Esophagus squamous epithelium (tissue), 5 donors: ENCODE measurements at regions not wholly inside any gene's neighbourhood (a gene's known extent, or its start where the extent isn't known, plus 50 kb on each side); places are given as distances from the start of the nearest gene placed in this dataset.

Experiments
- DNase-seq: peaks from one replicate; lab custom pipeline; 2025; lab: John Stamatoyannopoulos, UW
- H3K27ac ChIP-seq, 4 donors: fragments of 200-600 bp; sonication (generic); one replicate each; pipeline ENCODE4 v1.5.1; 2016 to 2019; ENCODE audit warnings: mild to moderate bottlenecking in 1 of 4
- H3K27me3 ChIP-seq, 4 donors: fragments of 200-600 bp; sonication (generic); 1 replicate in 3 of 4; 2 replicates in 1 of 4; pipeline versions ENCODE4 v1.5.1 to v1.6.0; 2017 to 2021; ENCODE audit warnings: antibody characterized with exemption in 1 of 4
- H3K36me3 ChIP-seq, 3 donors: fragments of 200-600 bp; sonication (generic); one replicate each; pipeline ENCODE4 v1.5.1; 2016 to 2019
- H3K4me1 ChIP-seq, 3 donors: fragments of 200-600 bp; sonication (generic); one replicate each; pipeline ENCODE4 v1.5.1; 2017 to 2019
- H3K4me3 ChIP-seq, 4 donors: fragments of 200-600 bp; sonication (generic); 1 replicate in 3 of 4; 2 replicates in 1 of 4; pipeline ENCODE4 v1.5.1; 2016 to 2019; ENCODE audit warnings: mild to moderate bottlenecking in 2 of 4, moderate library complexity in 1 of 4
- H3K9me3 ChIP-seq, 3 donors: fragments of 200-600 bp; sonication (generic); one replicate each; pipeline ENCODE4 v1.5.1; 2016 to 2019
- CTCF ChIP-seq, 6 experiments: fragments of 450-650 bp in 4 of 6; fragments of 200-600 bp in 2 of 6; sonication (generic) in 2 of 6; IDR thresholded peaks; one replicate each; pipeline ENCODE4 v1.5.1; 2016 to 2019; ENCODE audit warnings: antibody characterized with exemption in 6 of 6, mild to moderate bottlenecking in 4 of 6, moderate library complexity in 4 of 6
- POLR2A ChIP-seq, 4 donors: fragments of 450-650 bp; IDR thresholded peaks; one replicate each; pipeline ENCODE4 v1.6.1; 2017; ENCODE audit warnings: antibody characterized with exemption in 4 of 4, mild to moderate bottlenecking in 4 of 4, moderate library complexity in 3 of 4
- WGBS, 2 donors: methylation state at CpG; one replicate each; pipeline ENCODE4 v1.1.5; 2018; 5-methylcytosine and 5-hydroxymethylcytosine counted together
- intact Hi-C: fragments of 100-400 bp; cut with DNase I; formaldehyde crosslinking; loops from one replicate; pipeline ENCODE4 v1.15.0; 2022
- donor health status: DM: yes; HTN: yes; CAD: no.

GRCh38 chr17:6011206-6011605 is 59.0 kb upstream of the WSCD1 start:
- H3K9me3 ChIP-seq: no peaks in the 10 kb centered on the region
- H3K4me1 ChIP-seq: no peaks in the 10 kb centered on the region
- WGBS, 2 donors: 29 to 59% methylated on average over 1 of the region's 1 CpG
- peaks cover 0 to 17% (median 0%) of the 10 kb centered on the region in 4 donors for H3K27me3 ChIP-seq
- no peak for TF ChIP-seq CTCF (IDR thresholded peaks at IDR 0.05)
- TF ChIP-seq POLR2A (IDR thresholded peaks at IDR 0.05): no peak
- intact Hi-C loops: loop anchor here (10.0 kb wide), 1 partner anchor 56 kb away; no protein-coding TSS in a partner anchor
- H3K4me3 ChIP-seq: no peak overlapping the region
- no peak for DNase-seq
- no peaks in the 10 kb centered on the region for H3K36me3 ChIP-seq
- no peak overlapping the region for H3K27ac ChIP-seq

DNA sequence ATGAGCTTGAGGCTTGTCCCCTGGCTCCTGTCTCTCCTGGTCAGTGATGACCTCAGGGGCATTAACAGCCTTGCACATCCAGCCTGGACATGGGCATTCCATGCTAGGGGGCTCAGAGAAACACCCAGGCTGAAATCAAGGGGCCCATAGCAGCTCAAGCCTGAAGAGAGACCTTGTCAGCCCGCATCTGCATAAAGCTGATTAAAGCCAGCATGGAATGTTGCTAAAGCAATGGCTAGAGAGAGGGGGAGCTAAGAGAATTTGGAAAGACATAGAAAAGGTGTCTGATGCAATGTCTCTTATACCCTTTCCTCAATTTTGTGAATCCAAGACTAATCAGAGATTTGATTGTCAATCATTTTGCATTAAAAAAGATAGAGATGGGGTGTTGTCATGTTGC is 51.4 kb upstream of the WSCD1 start:
- intact Hi-C loops: loop anchor here (10.0 kb wide), 1 partner anchor 64 kb away; no protein-coding TSS in a partner anchor
- TF ChIP-seq CTCF (IDR thresholded peaks at IDR 0.05): no peak
- TF ChIP-seq POLR2A (IDR thresholded peaks at IDR 0.05): no peak

DNA sequence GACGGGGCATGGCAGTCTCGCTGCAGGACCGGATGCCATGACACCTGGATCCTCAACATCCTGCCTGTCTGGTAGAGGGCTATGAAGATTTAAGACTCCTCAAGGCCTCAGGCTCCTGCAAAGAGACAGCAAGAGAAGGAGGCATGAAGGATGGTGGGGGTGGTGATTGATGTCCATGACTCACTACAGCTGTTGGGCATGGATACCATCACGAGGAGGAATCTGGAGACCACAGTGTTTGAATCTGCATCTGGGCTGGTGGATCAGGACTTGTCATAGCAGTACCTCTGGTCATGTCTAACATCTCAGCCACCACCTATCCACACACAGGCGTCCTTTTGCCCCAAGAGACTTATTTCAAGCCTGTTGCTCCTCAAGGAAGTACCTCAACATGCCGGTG is 50.2 kb upstream of the WSCD1 start:
- intact Hi-C loops: loop anchor here (10.0 kb wide), 1 partner anchor 65 kb away; no protein-coding TSS in a partner anchor
- no peaks in the 10 kb centered on the region for H3K4me1 ChIP-seq

More for the DNA sequence above, 51.4 kb upstream of the WSCD1 start:
- 35% methylated on average over 1 of the region's 1 CpG; no CpG with 5 or more reads in 1 of the 2 donors for WGBS, 2 donors
- no peaks in the 10 kb centered on the region for H3K9me3 ChIP-seq
- H3K4me1 ChIP-seq: no peaks in the 10 kb centered on the region
- no peak for DNase-seq
- no peak overlapping the region for H3K27ac ChIP-seq
- peaks cover 0 to 33% (median 0%) of the 10 kb centered on the region in 4 donors for H3K27me3 ChIP-seq
- H3K4me3 ChIP-seq: no peak overlapping the region
- no peaks in the 10 kb centered on the region for H3K36me3 ChIP-seq

DNA sequence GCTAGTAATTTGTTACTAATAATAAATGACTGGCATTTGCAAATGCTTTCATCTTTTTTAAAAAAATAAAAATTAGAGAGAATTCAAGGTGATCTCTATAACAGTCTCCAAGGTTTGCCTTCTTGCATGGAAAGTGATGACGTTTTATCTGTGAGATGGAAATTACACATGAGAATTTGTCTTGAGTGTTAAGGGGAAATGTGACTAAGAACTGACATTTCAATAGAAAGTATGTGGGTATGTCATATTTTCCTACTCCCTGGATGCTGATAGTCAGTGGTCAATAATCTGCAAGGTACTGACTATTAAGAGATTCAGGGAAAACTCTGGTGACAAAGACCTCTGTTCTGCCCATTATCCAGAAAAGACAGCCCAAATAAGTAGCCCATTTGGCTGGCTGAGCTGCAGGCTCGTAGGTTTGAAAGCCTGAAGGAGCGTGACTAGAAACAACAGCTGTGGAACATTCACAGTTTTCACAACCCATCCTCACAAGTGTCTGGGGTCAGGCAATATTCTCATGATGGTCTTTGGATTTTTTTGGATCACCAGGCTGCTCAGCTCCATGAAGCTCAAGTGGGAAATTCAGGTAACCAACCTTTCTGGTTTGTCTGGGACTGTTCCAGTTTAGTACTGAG is 49.7 kb upstream of the WSCD1 start:
- Histone ChIP-seq H3K9me3 (no peaks in the 10 kb centered on the region), H3K4me1 (no peaks in the 10 kb centered on the region), H3K27me3 (peaks cover 0 to 39% (median 0%) of the 10 kb centered on the region in 4 donors), H3K36me3 (no peaks in the 10 kb centered on the region), H3K4me3 (no peak overlapping the region), H3K27ac (no peak overlapping the region)
- TF ChIP-seq CTCF (IDR thresholded peaks at IDR 0.05) (no peak), POLR2A (IDR thresholded peaks at IDR 0.05) (no peak)
- 72 to 73% methylated on average over 3 of the region's 3 CpGs for WGBS, 2 donors
- intact Hi-C loops: no loop called here
- no peak for DNase-seq

More for the DNA sequence above, 50.2 kb upstream of the WSCD1 start:
- no peak for TF ChIP-seq POLR2A (IDR thresholded peaks at IDR 0.05)
- no peak for TF ChIP-seq CTCF (IDR thresholded peaks at IDR 0.05)
- 46 to 85% methylated on average over 6 of the region's 6 CpGs for WGBS, 2 donors
- DNase-seq: no peak
- H3K27ac ChIP-seq: no peak overlapping the region
- H3K9me3 ChIP-seq: no peaks in the 10 kb centered on the region
- H3K36me3 ChIP-seq: no peaks in the 10 kb centered on the region
- H3K27me3 ChIP-seq: peaks cover 0 to 33% (median 0%) of the 10 kb centered on the region in 4 donors
- no peak overlapping the region for H3K4me3 ChIP-seq
